IMR-90 (cell line): ENCODE measurements at regions not wholly inside any gene's neighbourhood (a gene's known extent, or its start where the extent isn't known, plus 50 kb on each side); places are given as distances from the start of the nearest gene placed in this dataset. TPM values are rescaled to one million over a fixed set of nuclear protein-coding genes. Genes with fewer than 3 reads are reported as not detected.

Experiments used
- microRNA-seq, 2 experiments: library from miRNA; stranded (forward) in 1 of 2; unstranded in 1 of 2; fragments of 10-50 nt in 1 of 2; fragments of <30 nt in 1 of 2; gene quantifications in 1 of 2; microRNA quantifications in 1 of 2; one replicate each; pipeline versions ENCODE3 to v1.1.0; 2013 to 2020; ENCODE audit not compliant: insufficient read depth in 1 of 2, insufficient read length in 1 of 2, unreplicated experiment in 1 of 2
- small RNA-seq, 5 experiments: library from RNA; depleted of rRNA; stranded (forward); fragments of <200 nt; gene quantifications; one replicate each; pipeline ENCODE3, GENCODE V24; 2012

Small RNA genes lying in the stretch of these regions (microRNA-seq; reads per million reads assigned to microRNA genes)
- not detected for gene RNU6-1089P (ENCODE audit: insufficient read depth, insufficient read length)
- not detected for gene RNU6-947P (ENCODE audit: insufficient read depth, insufficient read length)
- not detected for gene RNU6-999P (ENCODE audit: insufficient read depth, insufficient read length)

Small RNA genes lying in the stretch of these regions (small RNA-seq; reads per million reads assigned to genes)
- gene RNU6-1089P = 0 to 0.73 (median 0.31) reads per million in 5 experiments
- gene RNU6-947P = 0 to 0.08 (median 0) reads per million in 5 experiments
- gene RNU6-999P = 0 to 0.08 (median 0) reads per million in 5 experiments
